ENCODE measurements at regions not wholly inside any gene's neighbourhood (a gene's known extent, or its start where the extent isn't known, plus 50 kb on each side); places are given as distances from the start of the nearest gene placed in this dataset.
"Not testable (repeated sequence)": the region's sequence is repeated elsewhere in the genome, so short reads cannot be mapped to it uniquely, and the experiment has no call there.

DNA sequence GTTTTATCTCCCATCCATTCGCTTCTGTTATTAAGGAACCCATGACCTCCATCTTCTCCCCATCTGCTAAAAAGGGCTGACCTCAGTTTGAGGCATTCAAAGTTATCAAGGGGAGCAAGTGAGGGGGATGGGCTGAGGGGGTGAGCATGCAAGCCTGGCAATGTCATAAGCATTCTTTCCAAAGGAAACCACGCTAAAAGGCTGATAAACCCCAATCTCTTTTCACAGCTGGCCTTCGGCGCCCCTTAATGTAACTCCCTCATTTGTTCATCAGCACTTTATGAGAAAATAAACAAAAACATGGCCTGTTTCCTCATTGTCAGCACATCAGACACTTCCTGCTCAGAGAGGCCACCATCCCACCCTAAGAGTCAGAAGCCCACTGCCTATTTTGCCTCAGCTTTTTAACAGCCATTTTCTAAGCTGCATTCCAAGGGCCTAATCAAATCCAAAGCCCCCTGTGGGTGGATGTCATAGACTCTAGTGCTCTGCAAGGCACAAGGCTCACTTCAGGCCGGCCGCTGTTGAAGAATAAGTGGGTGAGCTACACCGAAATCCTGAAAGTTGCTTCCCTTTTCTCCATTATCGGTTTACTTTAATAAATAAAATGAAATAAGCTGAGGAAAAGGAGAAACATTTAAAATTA, 92.0 kb upstream of the SRD5A3 start:
- DNase-seq: no peak

DNA sequence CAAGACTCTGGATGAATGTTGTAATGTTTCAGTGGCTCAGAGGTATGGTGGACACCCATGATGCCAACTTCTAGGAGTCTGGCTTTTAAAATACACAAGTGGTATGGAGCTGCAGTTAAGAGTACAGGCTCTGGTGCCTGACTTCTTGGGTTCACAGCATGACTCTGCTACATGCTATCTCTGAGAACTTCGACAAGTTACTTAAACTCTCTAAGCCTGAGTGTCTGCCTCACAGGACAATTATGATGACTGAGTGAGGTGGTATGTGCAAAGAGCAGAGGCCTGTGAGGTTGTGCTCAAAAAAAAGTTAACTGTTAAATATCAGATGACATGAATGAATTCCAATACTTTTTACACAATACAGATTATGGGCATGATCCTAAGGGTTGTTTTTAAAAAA, 90.9 kb upstream of the SRD5A3 start:
- DNase-seq: peak; percentile 49

DNA sequence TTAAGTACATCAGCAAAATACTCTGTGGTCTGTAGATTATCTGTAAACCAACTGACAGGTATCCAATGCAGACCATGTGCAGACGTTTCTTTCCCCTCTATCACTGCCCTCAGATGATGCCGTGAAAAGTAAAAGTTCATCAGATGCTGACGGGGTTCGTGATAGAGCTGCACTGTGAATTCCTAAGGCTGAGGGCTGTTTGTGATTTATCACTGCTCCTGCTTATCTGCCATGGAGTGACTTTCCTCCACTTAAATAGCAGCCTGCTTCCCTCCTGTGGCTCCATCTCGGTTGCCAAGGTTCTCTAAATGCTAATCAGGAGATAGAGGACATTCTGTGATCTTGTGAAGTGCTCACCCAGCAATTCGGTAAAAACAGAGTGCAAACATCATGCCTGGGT, 89.3 kb upstream of the SRD5A3 start:
- DNase-seq: no peak

DNA sequence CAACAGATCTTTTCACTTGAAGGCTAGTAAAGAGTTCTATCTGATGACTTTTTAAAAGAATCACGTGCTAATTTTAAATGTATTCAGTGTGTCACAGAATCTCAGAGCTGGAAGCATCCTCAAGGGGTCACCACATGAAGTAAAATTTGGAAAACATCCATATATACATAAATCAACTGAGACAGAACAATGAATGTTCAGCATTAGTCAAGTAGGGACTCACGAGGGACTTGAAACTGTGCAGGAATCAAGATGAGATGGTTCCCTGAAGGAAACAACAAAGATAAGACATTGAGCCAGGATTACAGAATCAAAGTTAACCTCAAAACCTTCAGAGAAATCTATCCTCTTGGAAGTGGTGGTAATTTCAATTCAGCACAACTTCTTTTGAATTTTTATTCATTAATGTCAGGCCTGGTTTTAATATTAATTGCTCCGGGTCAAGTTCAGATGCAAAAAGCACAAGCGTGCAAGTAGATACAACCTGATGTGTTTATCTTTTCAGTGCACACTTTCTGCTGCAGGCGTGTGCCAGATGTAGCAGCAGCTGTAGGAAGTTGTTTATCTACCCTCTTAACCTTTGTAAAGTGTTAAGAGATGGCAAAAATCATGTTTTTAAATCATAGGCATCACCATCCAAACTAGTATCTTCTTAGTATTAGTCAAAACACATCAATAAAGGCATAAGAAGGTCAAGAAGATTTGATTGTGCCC, 87.7 kb upstream of the SRD5A3 start:
- DNase-seq: no peak

DNA sequence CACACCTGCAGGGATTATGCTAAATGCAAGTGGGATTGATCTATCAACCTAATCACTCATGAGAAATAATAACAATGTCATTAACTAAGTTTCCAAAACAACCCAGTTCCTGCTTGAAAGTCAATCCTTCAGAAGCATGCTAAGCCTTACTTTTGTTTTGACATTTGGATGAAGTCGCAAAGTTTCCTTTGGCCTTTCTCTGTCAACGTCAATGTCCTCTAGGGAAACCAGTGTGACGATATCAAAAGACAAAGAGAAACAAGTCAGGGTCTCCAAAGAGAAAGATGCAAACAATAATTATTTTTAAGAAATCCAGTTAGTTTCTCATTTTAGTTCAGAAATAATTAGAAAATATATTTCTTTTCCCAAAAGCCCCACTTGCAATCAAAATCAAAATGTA, 86.7 kb upstream of the SRD5A3 start:
- DNase-seq: no peak

DNA sequence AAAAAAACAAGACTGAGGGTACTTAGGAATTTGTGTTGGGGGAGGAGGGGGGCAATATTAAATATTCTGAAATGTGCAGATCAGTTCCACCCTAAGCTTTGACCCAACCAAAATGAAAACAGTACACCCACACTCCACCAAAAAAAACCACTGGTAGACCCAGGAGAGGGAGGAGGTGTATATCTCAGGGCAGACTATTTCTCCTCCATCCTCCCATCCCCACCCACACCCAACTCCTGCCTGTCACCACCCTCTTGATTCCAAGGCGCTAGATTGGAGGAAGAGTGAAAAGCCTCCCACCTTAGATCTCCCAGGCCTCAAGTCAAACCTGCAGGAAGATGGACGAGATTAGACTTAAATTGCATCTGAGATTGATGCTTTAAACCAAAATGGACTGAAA, 76.6 kb upstream of the SRD5A3 start:
- no peak for DNase-seq

DNA sequence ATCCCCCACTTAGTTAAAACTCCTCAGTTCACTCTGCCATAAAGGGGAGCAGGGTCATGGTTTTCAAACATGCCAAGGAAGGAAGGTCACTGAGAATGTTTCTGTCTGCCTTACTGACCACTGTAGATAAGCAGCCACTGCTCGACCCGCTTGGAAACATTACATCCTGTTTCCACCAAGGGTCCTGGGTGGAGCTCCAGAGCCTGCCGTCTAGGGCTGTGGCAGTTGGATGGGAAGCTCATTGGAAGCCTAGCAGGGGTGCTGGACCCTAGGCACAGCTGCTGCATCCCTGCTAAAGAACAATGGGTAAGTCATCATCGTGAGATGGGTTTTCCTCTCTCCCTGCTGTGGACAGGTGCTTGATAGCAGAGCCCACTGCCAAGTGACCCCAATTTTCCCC, 76.0 kb upstream of the SRD5A3 start:
- no peak for DNase-seq

DNA sequence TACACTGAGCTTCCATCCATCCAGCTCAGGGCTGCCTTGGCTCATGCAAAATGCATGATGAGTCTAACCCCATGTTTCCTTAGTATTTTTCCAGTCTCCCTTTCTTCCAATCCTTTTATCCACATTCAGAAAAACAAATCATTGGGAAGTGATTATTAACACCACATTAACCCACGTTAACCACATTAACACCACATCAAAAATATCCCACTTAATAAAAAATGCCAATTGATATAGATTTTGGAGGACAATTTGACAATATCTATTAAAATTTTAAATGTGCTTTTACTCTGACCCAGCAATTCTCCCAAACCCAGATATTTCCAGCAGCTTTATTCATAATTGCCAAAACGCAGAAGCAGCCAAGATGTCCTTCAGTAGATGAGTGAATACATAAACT, 75.6 kb upstream of the SRD5A3 start:
- DNase-seq: no peak

DNA sequence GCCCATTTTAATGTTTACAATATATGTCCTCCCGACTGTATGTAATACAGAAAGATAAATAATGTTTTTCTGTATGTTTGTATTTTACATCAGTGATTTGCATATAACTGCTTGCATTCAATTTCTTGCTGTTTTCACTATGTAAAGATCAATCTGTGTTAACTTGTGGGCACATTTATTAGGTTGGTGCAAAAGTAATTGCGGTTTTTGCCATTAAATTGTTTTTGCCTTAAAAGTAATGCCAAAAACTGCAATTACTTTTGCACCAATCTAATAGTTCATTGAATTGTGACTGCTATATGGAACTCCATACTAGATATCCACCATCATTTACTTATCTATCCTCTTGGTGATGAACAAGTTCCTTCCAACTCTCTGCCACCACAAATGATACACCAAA, 73.9 kb upstream of the SRD5A3 start:
- DNase-seq: no peak

DNA sequence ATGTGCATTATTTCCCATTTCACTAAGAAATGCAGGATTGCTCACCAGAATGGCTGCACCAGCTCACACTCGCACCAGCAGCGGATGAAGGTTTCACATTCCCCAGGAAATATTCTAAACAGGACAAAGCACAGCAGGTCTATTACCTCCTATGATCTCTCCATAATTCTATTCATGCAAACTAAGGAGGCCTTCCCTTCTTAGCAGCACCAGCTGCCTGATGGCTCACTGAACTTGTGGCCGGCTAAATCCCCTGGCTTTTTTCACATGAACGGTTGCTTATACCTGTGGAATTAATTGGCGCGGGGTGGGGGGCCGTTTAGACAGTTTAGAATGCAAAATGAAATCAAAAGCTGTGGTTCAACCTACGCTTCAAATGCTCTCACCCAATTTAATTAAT, 73.5 kb upstream of the SRD5A3 start:
- no peak for DNase-seq

DNA sequence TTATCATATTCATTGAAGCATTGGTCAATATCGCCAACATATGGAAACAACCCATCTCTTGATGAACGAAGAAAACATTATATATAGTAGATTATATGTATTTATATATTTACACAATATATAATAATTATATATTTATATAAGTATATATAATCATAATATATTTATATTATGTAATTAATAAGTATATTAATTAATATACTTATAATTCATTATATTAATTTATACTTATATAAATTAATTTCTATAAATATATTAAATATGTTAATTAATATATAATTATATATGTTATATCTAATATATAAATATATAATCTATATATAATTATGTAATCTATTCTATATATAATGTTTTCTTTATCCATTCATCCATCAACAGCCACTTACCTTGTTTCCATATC, 69.0 kb upstream of the SRD5A3 start:
- DNase-seq: no peak

DNA sequence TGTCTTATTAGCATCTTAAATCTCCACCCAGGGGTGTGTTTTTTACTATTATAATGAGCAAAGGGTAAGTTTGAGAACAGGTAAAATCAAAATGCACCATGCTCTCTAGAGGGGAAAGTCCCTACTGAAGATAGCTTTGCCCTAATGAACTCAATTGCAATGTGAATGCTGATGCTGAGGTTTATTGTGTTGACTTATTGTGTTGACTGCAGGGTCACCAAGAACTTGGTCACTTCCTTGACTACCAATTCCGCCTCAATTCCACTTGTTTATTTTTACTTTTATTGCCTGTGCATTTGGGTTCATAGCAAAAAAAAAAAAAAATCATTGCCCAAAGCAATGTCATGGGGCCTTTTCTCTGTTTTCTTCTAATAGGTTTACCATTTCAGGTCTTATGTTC, 67.7 kb upstream of the SRD5A3 start:
- no peak for DNase-seq

DNA sequence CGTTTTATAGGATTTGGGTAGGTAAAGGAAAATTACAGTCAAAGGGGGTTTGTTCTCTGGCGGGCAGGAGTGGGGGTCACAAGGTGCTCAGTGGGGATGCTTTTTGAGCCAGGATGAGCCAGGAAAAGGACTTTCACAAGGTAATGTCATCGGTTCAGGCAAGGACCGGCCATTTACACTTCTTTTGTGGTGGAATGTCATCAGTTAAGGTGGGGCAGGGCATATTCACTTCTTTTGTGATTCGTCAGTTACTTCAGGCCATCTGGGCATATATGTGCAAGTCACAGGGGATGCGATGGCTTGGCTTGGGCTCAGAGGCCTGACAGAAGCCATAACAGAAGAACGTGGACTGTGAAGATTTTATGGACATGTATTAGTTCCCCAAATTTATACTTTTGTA, 65.6 kb upstream of the SRD5A3 start:
- not testable (repeated sequence) for DNase-seq

DNA sequence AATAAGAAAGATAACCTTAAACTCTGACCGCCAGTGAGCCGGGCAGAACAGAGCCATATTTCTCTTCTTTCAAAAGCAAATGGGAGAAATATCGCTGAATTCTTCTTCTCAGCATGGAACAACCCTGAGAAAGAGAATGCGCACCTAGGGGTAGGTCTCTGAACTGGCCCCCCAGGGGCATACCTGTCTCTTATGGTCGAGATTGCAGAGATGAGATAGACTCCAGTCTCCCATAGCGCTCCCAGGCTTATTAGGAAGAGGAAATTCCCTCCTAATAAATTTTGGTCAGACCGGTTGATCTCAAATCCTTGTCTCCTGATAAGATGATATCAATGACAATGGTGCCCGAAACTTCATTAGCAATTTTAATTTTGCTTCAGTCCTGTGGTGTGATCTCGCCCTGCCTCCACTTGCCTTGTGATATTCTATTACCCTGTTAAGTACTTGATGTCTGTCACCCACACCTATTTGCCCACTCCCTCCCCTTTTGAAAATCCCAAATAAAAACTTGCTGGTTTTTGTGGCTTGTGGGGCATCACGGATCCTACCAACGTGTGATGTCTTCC, 64.8 kb upstream of the SRD5A3 start:
- not testable (repeated sequence) for DNase-seq

DNA sequence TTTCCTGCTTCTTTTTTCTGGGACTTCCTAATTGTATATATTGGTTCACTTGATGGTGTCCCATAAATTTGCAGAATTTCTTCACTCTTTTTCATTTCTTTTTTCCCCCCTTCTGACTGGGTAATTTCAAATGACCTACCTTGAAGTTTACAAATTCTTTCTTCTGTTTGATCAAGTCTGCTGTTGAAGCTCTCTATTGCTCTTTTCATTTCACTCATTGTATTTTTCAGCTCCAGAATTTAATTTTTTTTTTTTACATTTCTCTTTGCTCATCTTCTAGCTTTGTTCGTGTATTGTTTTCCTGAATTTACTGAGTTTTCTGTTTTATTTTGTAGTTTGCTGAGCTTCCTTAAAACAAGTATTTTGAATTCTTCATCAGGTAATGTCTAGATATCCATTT, 61.7 kb upstream of the SRD5A3 start:
- DNase-seq: no peak

DNA sequence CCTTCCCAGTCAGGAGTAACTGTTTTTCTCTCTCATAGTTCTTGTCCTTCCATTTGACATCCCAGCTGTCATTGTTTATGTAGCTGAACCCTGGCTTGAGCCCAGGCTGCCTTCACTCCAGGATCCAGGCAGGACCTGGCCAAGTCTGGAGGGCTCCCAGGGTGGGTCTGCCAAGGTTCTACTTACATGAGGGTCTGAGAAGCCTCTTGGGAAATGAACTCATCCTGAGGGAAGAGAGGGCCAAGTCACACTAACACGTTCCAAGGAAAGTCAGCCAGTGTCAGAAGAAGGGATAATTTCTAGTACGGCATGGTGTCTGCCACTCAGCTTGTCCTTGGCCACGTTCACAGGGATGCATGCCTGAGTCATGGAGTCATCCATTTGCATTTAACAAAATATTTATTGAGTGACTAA, 54.8 kb upstream of the SRD5A3 start:
- peak; percentile 34 for DNase-seq

DNA sequence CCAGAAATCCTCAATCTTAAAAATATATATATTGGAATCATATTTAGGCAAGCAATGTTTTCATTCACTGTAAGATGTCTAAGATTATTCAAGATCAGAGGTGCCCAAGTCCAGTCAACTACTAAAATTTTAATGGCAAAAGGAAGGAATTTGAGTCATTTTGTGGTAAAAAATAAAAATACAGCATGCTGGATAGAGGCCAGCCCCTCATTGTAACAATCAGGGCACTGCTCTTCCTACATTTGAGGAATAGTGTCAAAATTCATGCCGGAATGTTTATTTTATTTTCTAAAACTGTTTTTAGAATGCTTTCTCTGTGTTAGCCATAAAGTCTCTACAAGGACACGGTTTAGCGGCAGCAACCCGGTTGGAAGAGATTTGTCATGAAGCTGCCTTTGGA, 49.9 kb upstream of the SRD5A3 start:
- DNase-seq: no peak
